ENCODE measurements at regions not wholly inside any gene's neighbourhood (a gene's known extent, or its start where the extent isn't known, plus 50 kb on each side); places are given as distances from the start of the nearest gene placed in this dataset.

DNA sequence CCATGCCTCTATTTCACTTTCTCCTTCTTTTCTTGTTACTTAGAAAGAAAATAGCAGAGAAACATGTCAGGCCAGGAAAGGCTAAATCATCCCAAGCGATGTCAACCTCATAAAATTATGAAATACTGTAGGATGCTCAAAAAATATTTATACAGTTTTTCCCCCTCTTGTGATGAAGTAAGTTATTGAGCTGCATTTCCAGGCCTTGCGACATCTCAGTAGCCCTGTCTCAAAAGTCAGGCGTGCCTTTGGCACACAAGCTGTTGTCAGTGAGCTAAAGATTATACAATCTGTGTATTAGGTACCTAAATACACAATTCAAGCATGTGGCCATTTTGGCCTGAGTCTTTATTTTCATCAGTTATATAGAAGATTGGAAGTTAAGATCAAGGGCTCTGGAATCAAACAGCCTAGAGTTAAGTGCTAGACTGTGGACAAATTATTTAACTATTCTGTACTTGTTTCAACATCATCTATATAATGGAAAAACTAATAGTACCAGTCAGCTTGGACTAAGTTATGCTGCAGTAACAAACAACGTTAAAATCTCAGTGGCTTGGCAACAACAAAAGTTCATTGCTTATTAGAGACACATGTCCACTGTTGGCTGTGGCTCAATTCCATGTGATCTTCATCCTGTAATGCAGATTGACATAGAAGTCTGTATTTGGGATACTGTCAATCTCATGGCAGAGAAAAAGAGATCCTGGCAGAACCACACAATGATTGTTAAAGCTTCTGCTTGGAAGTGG lies 406.4 kb upstream of the PROK2 start:
- TF ChIP-seq, protein P1, sequence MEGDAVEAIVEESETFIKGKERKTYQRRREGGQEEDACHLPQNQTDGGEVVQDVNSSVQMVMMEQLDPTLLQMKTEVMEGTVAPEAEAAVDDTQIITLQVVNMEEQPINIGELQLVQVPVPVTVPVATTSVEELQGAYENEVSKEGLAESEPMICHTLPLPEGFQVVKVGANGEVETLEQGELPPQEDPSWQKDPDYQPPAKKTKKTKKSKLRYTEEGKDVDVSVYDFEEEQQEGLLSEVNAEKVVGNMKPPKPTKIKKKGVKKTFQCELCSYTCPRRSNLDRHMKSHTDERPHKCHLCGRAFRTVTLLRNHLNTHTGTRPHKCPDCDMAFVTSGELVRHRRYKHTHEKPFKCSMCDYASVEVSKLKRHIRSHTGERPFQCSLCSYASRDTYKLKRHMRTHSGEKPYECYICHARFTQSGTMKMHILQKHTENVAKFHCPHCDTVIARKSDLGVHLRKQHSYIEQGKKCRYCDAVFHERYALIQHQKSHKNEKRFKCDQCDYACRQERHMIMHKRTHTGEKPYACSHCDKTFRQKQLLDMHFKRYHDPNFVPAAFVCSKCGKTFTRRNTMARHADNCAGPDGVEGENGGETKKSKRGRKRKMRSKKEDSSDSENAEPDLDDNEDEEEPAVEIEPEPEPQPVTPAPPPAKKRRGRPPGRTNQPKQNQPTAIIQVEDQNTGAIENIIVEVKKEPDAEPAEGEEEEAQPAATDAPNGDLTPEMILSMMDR (IDR thresholded peaks at IDR 0.05), result no peak
- no peak for TF ChIP-seq POLR2A (IDR thresholded peaks at IDR 0.05)

All from right lobe of liver (tissue), 4 donors.